Mesothelial cell of epicardium (in vitro differentiated cells): ENCODE measurements at regions not wholly inside any gene's neighbourhood (a gene's known extent, or its start where the extent isn't known, plus 50 kb on each side); places are given as distances from the start of the nearest gene placed in this dataset.

Experiments used
- DNase-seq, 2 experiments: peaks; one replicate each; pipeline ENCODE4 v3.0.0; 2021; ENCODE audit warnings: low spot score in 2 of 2; ENCODE audit not compliant: unreplicated experiment in 2 of 2
- H3K27ac Mint-ChIP-seq: 2 replicates; pipeline ENCODE4 v1.8.0; 2021; ENCODE audit warnings: mixed read lengths
- H3K27me3 Mint-ChIP-seq: 2 replicates; pipeline ENCODE4 v1.8.0; 2021; ENCODE audit warnings: low read depth, mixed read lengths
- H3K36me3 Mint-ChIP-seq: 2 replicates; pipeline ENCODE4 v1.8.0; 2021; ENCODE audit warnings: mixed read lengths
- H3K4me1 Mint-ChIP-seq: 2 replicates; pipeline ENCODE4 v1.8.0; 2021; ENCODE audit warnings: mixed read lengths
- H3K4me3 Mint-ChIP-seq: 2 replicates; pipeline ENCODE4 v1.8.0; 2021; ENCODE audit warnings: mild to moderate bottlenecking, moderate library complexity, mixed read lengths
- H3K9me3 Mint-ChIP-seq: 2 replicates; pipeline ENCODE4 v1.8.0; 2021; ENCODE audit warnings: mixed read lengths
- TF ChIP-seq, protein P1 (sequence below): fragments of 200-600 bp; sonication (generic); IDR thresholded peaks from one replicate; pipeline ENCODE4 v1.5.0; 2021; ENCODE audit warnings: antibody characterized with exemption; ENCODE audit not compliant: unreplicated experiment

DNA sequence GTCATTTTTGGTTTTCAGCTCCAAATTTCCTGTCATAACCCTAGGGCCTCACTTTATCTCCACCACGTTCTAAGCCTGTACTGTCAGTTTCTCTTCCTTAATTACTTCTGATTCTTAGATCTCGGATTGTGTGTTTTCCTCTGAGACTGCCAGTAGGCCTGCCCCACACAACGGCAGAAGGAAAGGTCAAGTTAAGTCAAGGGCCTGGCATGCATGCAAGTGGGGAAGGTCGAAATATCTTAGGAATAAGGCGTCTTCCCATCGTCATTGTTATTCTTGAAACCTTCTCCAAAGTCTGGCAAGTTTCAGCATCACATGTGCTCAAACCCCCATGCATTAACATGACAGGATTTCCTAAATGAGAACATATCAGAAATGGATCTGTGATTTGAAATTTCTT, 203.5 kb upstream of the TSHZ2 start:
- TF ChIP-seq, protein P1, sequence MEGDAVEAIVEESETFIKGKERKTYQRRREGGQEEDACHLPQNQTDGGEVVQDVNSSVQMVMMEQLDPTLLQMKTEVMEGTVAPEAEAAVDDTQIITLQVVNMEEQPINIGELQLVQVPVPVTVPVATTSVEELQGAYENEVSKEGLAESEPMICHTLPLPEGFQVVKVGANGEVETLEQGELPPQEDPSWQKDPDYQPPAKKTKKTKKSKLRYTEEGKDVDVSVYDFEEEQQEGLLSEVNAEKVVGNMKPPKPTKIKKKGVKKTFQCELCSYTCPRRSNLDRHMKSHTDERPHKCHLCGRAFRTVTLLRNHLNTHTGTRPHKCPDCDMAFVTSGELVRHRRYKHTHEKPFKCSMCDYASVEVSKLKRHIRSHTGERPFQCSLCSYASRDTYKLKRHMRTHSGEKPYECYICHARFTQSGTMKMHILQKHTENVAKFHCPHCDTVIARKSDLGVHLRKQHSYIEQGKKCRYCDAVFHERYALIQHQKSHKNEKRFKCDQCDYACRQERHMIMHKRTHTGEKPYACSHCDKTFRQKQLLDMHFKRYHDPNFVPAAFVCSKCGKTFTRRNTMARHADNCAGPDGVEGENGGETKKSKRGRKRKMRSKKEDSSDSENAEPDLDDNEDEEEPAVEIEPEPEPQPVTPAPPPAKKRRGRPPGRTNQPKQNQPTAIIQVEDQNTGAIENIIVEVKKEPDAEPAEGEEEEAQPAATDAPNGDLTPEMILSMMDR: no peak
- peaks cover 7% of the 10 kb centered on the region for H3K27me3 Mint-ChIP-seq
- no peak overlapping the region for H3K4me3 Mint-ChIP-seq
- H3K9me3 Mint-ChIP-seq: no peaks in the 10 kb centered on the region
- H3K36me3 Mint-ChIP-seq: no peaks in the 10 kb centered on the region
- peaks cover 6% of the 10 kb centered on the region for H3K4me1 Mint-ChIP-seq
- H3K27ac Mint-ChIP-seq: no peak overlapping the region
- no peak for DNase-seq

DNA sequence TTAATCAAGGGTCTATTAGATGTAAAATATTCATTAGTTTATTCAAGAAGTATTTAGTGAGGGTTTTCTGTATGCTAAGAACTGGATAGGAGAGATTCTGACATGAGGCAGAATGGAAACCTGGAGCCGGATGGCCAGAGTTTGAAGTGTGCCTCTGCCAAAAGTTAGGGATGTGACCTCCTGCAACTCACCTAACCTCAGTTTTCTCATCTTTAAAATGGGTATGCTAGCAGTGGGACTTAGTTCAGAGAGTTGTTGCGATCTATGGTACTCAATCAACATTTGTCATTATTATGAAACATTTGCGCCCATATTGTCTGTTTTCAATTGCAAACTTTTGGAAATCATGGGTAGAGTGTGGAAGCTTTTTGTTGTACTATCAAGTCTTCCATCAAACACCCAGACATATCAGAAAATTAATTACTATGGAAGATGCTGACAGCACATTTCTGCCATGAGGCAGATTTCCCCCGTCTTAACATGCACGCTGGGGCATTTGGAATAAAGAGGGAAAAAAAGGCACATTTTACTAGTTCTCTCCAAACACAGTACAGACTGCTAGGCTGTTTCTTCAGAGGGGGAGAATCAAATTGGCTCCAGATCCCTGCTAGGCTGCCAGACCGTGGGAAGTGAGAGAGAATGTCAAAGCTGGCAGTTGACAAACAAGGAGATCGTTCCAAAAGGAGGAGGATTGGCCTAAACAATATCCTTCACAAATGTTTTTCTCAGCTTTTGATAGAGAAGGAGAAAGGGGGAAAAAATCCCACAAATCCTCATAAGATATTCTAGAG, 205.3 kb upstream of the TSHZ2 start:
- Mint-ChIP-seq H3K4me3 (no peak overlapping the region), H3K4me1 (peaks cover 6% of the 10 kb centered on the region), H3K27me3 (peaks cover 2% of the 10 kb centered on the region), H3K27ac (no peak overlapping the region), H3K9me3 (no peaks in the 10 kb centered on the region), H3K36me3 (no peaks in the 10 kb centered on the region)
- TF ChIP-seq, protein P1: no peak
- no peak for DNase-seq

DNA sequence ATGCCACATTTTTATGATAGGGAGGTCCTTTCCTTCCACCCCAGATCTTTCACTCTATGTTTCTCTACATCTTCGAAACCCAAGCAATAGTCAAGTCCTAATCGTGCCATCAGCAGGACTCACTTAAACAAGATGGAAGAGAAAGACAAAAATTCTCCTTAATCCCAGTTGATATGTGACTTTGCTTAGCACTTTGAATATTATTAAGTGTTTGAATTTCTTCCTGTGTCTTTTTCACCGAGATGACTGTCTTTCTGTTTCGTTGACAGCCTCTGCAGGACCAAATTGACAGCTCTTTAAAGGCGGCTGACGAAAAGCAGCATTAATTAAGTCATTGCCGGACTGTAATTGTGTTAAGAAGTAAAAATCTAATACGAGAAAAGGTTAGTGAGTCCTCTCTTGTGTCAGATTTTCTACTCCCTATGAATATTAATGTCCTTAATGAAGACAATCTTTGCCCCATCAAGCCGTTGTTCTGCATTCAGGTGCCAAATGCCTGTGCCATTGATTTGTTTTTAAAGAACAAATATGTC, 208.8 kb upstream of the TSHZ2 start:
- Mint-ChIP-seq H3K4me3 (no peak overlapping the region), H3K27me3 (no peaks in the 10 kb centered on the region), H3K9me3 (no peaks in the 10 kb centered on the region), H3K36me3 (no peaks in the 10 kb centered on the region), H3K4me1 (no peaks in the 10 kb centered on the region), H3K27ac (no peak overlapping the region)
- TF ChIP-seq, protein P1: no peak
- no peak for DNase-seq

DNA sequence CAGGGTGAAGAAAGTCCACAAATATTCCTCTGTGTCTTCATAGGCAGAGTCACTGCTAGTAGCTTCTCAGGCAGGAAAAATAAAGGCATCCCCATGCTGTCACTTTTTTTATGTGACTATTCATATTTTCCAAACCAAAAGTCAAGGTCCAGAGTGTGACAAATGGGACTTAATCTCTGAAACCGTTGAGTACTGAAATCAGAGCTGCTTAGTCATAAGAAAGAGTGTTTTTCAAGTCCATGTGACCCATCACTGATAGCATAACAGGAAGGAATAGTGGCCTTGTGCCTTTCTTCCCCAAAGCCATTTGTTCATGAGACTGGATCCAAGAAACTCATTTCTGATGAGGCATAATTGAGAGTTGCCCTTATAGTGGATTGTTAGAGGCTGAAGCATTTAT, 210.3 kb upstream of the TSHZ2 start:
- no peaks in the 10 kb centered on the region for H3K36me3 Mint-ChIP-seq

DNA sequence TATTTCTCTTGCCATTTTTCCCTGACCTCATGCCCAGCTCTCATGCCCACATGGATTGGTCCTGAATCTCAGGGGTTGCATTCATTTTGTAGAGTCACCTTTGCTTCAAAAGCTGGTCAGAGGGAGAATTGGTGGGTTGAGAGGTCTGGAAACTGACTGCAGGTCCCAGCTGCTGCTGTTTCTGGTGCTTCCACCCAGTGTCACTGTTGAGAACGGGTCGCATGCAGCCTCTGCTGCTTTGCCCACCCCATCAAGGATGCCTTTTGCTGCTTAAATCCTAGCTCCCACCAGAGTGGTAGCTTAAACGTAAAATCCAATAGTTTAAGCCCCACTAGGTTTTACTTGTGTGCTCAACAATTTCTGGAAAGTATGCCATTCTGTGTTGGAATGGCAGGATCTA, 211.4 kb upstream of the TSHZ2 start:
- DNase-seq: no peak
- Mint-ChIP-seq H3K27ac (no peak overlapping the region), H3K27me3 (peaks cover 3% of the 10 kb centered on the region), H3K4me3 (no peak overlapping the region), H3K9me3 (no peaks in the 10 kb centered on the region), H3K36me3 (no peaks in the 10 kb centered on the region), H3K4me1 (no peaks in the 10 kb centered on the region)
- TF ChIP-seq, protein P1: no peak

More for the DNA sequence above, 210.3 kb upstream of the TSHZ2 start:
- no peaks in the 10 kb centered on the region for H3K4me1 Mint-ChIP-seq
- TF ChIP-seq, protein P1: no peak
- no peak for DNase-seq
- H3K9me3 Mint-ChIP-seq: no peaks in the 10 kb centered on the region
- H3K4me3 Mint-ChIP-seq: no peak overlapping the region
- H3K27me3 Mint-ChIP-seq: peaks cover 3% of the 10 kb centered on the region
- H3K27ac Mint-ChIP-seq: no peak overlapping the region
